ENCODE measurements at regions not wholly inside any gene's neighbourhood (a gene's known extent, or its start where the extent isn't known, plus 50 kb on each side); places are given as distances from the start of the nearest gene placed in this dataset.
A peak's percentile ranks its signal among the peaks of the same experiment; 100 is the strongest.

GRCh38 chr5:77847814-77848290 is 71.7 kb upstream of the TBCA start:
- Histone ChIP-seq H3K4me3 (ENCODE audit: low read depth in 1 of 2, low read length in 2 of 2) (no peak overlapping the region), H3K27me3 (ENCODE audit: control insufficient read depth in 1 of 2, insufficient read depth in 2 of 2, low read length in 2 of 2) (peaks cover 50 to 77% of the 10 kb centered on the region in 2 donors), H3K9ac (ENCODE audit: low read depth in 1 of 2, low read length in 2 of 2) (no peak overlapping the region), H3K4me1 (ENCODE audit: control insufficient read depth in 1 of 2, insufficient read depth in 2 of 2, low read length in 2 of 2) (peaks cover 17 to 24% of the 10 kb centered on the region in 2 donors), H3K36me3 (ENCODE audit: control insufficient read depth in 1 of 2, insufficient read depth in 2 of 2, low read length in 2 of 2) (no peaks in the 10 kb centered on the region), H3K9me3 (ENCODE audit: control insufficient read depth in 1 of 2, low read length in 2 of 2) (no peaks in the 10 kb centered on the region), H3K27ac (ENCODE audit: low read depth, low read length) (no peak overlapping the region)

DNA sequence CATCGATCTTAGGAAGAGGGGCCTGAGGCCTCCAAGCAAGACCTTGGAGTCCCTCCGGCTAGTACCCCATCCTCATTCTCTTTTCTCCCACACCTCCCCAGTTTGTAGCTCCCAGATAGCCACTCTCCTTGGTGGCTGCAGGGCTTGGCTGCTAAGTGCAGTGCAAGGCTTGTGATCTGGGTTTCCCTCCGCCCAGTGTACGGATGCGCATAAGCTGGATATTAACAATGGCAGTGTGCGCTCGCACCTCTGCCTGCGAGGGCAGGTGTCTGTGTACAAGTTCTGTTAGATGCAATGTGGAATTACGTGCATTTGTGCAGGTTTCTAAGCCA is 71.0 kb upstream of the TBCA start:
- Histone ChIP-seq H3K36me3 (ENCODE audit: control insufficient read depth in 1 of 2, insufficient read depth in 2 of 2, low read length in 2 of 2) (no peaks in the 10 kb centered on the region), H3K9me3 (ENCODE audit: control insufficient read depth in 1 of 2, low read length in 2 of 2) (no peaks in the 10 kb centered on the region), H3K4me3 (ENCODE audit: low read depth in 1 of 2, low read length in 2 of 2) (no peak overlapping the region), H3K4me1 (ENCODE audit: control insufficient read depth in 1 of 2, insufficient read depth in 2 of 2, low read length in 2 of 2) (peaks cover 13 to 21% of the 10 kb centered on the region in 2 donors), H3K9ac (ENCODE audit: low read depth in 1 of 2, low read length in 2 of 2) (no peak overlapping the region), H3K27me3 (ENCODE audit: control insufficient read depth in 1 of 2, insufficient read depth in 2 of 2, low read length in 2 of 2) (peaks cover 49 to 75% of the 10 kb centered on the region in 2 donors), H3K27ac (ENCODE audit: low read depth, low read length) (no peak overlapping the region)

- Histone ChIP-seq H3K4me1 (ENCODE audit: control insufficient read depth in 1 of 2, insufficient read depth in 2 of 2, low read length in 2 of 2) (peaks cover 10 to 19% of the 10 kb centered on the region in 2 donors), H3K36me3 (ENCODE audit: control insufficient read depth in 1 of 2, insufficient read depth in 2 of 2, low read length in 2 of 2) (no peaks in the 10 kb centered on the region), H3K9ac (ENCODE audit: low read depth in 1 of 2, low read length in 2 of 2) (no peak overlapping the region), H3K9me3 (ENCODE audit: control insufficient read depth in 1 of 2, low read length in 2 of 2) (no peaks in the 10 kb centered on the region), H3K27ac (ENCODE audit: low read depth, low read length) (no peak overlapping the region), H3K27me3 (ENCODE audit: control insufficient read depth in 1 of 2, insufficient read depth in 2 of 2, low read length in 2 of 2) (peaks cover 51 to 76% of the 10 kb centered on the region in 2 donors), H3K4me3 (ENCODE audit: low read depth in 1 of 2, low read length in 2 of 2) (no peak overlapping the region)
Observed at GRCh38 chr5:77846422-77847128, 70.4 kb upstream of the TBCA start.

DNA sequence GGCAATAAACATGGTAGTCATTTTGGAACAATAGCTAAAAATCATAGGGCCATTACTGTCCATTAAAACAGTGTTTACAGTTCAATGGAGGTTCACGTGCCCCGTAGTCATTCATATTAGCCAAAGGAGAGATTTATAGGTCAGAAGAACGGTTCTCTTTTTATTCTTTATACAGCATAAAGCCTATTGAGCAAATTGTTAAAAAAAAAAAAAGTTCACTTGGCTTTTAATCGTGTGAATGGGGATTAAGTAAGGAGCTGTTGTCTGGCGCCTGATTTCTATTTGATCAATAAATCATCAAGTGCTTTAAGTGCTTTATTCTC is 69.1 kb upstream of the TBCA start:
- Histone ChIP-seq H3K36me3 (ENCODE audit: control insufficient read depth in 1 of 2, insufficient read depth in 2 of 2, low read length in 2 of 2) (no peaks in the 10 kb centered on the region), H3K4me3 (ENCODE audit: low read depth in 1 of 2, low read length in 2 of 2) (no peak overlapping the region), H3K9me3 (ENCODE audit: control insufficient read depth in 1 of 2, low read length in 2 of 2) (no peaks in the 10 kb centered on the region), H3K9ac (ENCODE audit: low read depth in 1 of 2, low read length in 2 of 2) (no peak overlapping the region), H3K27me3 (ENCODE audit: control insufficient read depth in 1 of 2, insufficient read depth in 2 of 2, low read length in 2 of 2) (peaks cover 47 to 77% of the 10 kb centered on the region in 2 donors), H3K4me1 (ENCODE audit: control insufficient read depth in 1 of 2, insufficient read depth in 2 of 2, low read length in 2 of 2) (peaks cover 10 to 12% of the 10 kb centered on the region in 2 donors), H3K27ac (ENCODE audit: low read depth, low read length) (no peak overlapping the region)

DNA sequence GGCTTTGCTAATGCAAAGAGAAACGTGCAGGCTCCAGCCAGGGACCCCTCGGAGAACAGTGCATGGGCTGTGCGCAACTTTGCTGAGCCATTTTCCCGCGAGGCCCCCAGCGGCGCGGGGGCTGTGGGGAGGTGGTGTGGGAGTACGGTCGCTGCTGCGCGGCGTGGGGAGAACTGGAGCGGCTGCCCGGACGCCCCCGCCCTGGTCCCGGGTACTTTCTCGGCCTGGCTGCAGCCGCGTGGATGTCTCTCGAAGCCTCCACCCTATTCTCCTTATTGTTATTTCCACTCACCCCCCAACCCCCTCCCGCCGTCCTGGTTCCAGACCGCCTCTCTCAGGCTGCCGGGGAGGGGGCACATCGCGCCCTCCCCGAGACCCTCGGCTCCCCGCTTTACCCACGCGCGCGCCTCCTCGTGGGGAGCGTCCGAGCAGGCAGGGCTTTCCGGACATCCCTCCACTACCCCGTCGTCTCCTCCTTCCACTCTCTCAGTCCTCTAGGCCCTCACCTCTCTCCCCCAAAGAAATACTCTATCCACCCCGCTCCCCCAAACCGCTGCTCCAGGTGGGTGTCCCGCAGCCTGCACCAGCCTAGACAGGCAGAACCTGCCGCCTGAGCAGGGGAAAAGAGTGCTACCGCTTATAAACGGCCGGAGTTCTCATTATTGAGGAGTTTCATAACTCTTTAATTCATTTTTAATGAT is 68.6 kb upstream of the TBCA start:
- H3K9me3 ChIP-seq (ENCODE audit: control insufficient read depth in 1 of 2, low read length in 2 of 2) = no peaks in the 10 kb centered on the region
- H3K27ac ChIP-seq (ENCODE audit: low read depth, low read length) = no peak overlapping the region
- no peak overlapping the region for H3K9ac ChIP-seq (ENCODE audit: low read depth in 1 of 2, low read length in 2 of 2)
- H3K4me1 ChIP-seq (ENCODE audit: control insufficient read depth in 1 of 2, insufficient read depth in 2 of 2, low read length in 2 of 2) = peaks cover 10 to 12% of the 10 kb centered on the region in 2 donors
- no peaks in the 10 kb centered on the region for H3K36me3 ChIP-seq (ENCODE audit: control insufficient read depth in 1 of 2, insufficient read depth in 2 of 2, low read length in 2 of 2)
- H3K4me3 ChIP-seq (ENCODE audit: low read depth in 1 of 2, low read length in 2 of 2) = peak overlapping the region; percentile 54 to 55
- peaks cover 47 to 77% of the 10 kb centered on the region in 2 donors for H3K27me3 ChIP-seq (ENCODE audit: control insufficient read depth in 1 of 2, insufficient read depth in 2 of 2, low read length in 2 of 2)

DNA sequence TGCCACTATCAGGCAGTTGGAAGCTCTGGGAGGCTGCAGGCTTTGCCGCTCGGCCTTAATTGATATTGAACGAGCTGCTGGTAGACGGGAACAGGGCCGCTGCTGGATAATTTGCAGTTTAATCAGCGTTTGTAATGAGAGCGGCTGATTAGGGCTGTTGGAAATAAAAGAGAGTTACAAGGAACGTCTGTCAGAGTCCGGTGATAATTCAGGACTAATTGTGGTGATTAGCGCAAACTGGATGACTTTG is 68.2 kb upstream of the TBCA start:
- no peak overlapping the region for H3K27ac ChIP-seq (ENCODE audit: low read depth, low read length)
- no peak overlapping the region for H3K9ac ChIP-seq (ENCODE audit: low read depth in 1 of 2, low read length in 2 of 2)
- peaks cover 52 to 80% of the 10 kb centered on the region in 2 donors for H3K27me3 ChIP-seq (ENCODE audit: control insufficient read depth in 1 of 2, insufficient read depth in 2 of 2, low read length in 2 of 2)

DNA sequence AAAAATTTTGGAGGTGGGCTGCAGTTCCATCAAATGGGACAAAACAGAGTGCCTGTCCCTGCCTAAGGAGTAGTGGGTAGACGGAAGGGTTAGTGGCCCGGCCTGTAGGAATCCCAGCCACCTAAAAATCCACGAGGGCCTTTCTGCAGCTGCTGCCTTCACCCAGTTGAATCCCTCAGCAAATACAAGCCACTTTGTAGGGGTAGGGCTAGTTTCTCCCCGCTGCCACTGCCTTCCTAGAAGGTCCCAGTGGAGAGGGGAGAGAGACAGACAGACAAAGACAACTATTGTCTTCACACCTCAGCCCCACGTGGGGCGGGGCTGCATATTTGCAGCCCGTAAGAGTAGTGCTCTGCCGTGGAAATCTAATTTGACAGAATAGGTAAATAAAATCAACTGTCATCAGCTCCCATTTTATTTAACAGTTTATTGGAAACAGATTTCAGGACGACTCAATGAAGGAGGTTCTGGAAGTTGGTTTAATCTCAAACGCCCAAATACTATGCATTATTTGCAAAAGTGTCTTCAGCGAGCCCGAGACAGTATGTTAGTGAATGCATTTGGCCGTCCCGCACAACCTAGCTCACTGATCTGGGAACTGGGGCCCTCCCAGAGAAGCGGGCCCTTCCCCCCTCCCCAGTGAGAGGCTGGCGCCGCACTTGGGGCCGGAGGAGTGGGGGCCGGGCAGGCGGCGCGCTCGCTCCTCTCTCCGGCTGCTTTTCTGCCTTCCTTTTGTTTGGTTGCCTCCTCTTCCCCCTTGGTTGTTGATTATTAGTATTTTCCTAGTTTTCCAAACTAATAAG is 67.6 kb upstream of the TBCA start:
- H3K27me3 ChIP-seq (ENCODE audit: control insufficient read depth in 1 of 2, insufficient read depth in 2 of 2, low read length in 2 of 2) = peaks cover 53 to 83% of the 10 kb centered on the region in 2 donors
- peak overlapping the region; percentile 54 to 55 for H3K4me3 ChIP-seq (ENCODE audit: low read depth in 1 of 2, low read length in 2 of 2)
- no peaks in the 10 kb centered on the region for H3K36me3 ChIP-seq (ENCODE audit: control insufficient read depth in 1 of 2, insufficient read depth in 2 of 2, low read length in 2 of 2)
- H3K9ac ChIP-seq (ENCODE audit: low read depth in 1 of 2, low read length in 2 of 2) = no peak overlapping the region
- peaks cover 10 to 12% of the 10 kb centered on the region in 2 donors for H3K4me1 ChIP-seq (ENCODE audit: control insufficient read depth in 1 of 2, insufficient read depth in 2 of 2, low read length in 2 of 2)
- no peak overlapping the region for H3K27ac ChIP-seq (ENCODE audit: low read depth, low read length)
- H3K9me3 ChIP-seq (ENCODE audit: control insufficient read depth in 1 of 2, low read length in 2 of 2) = no peaks in the 10 kb centered on the region

More for the DNA sequence above, 68.2 kb upstream of the TBCA start:
- no peaks in the 10 kb centered on the region for H3K9me3 ChIP-seq (ENCODE audit: control insufficient read depth in 1 of 2, low read length in 2 of 2)
- peaks cover 10 to 12% of the 10 kb centered on the region in 2 donors for H3K4me1 ChIP-seq (ENCODE audit: control insufficient read depth in 1 of 2, insufficient read depth in 2 of 2, low read length in 2 of 2)
- H3K4me3 ChIP-seq (ENCODE audit: low read depth in 1 of 2, low read length in 2 of 2) = peak overlapping the region; percentile 54 to 55
- no peaks in the 10 kb centered on the region for H3K36me3 ChIP-seq (ENCODE audit: control insufficient read depth in 1 of 2, insufficient read depth in 2 of 2, low read length in 2 of 2)

DNA sequence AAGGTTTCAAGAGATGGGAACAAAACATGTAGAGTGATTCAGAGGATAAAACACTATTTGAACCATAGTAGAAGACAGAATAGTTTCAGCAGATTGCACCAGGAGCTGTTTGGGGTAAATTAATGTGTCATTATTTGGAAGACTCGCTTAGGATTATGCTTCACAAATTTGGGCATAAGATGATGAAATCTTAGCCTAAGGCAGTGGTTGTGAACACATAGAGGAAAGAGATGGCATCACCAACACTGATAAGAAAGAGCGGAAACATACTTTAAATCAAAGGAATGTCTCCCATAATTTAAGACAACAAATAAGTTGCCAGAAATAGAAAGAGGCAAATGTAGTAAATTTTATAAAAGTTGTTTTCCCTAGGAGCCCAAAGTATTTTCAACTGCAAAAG is 66.1 kb upstream of the TBCA start:
- Histone ChIP-seq H3K9ac (ENCODE audit: low read depth in 1 of 2, low read length in 2 of 2) (no peak overlapping the region), H3K4me1 (ENCODE audit: control insufficient read depth in 1 of 2, insufficient read depth in 2 of 2, low read length in 2 of 2) (peaks cover 10 to 12% of the 10 kb centered on the region in 2 donors), H3K27me3 (ENCODE audit: control insufficient read depth in 1 of 2, insufficient read depth in 2 of 2, low read length in 2 of 2) (peaks cover 51 to 71% of the 10 kb centered on the region in 2 donors), H3K36me3 (ENCODE audit: control insufficient read depth in 1 of 2, insufficient read depth in 2 of 2, low read length in 2 of 2) (no peaks in the 10 kb centered on the region), H3K27ac (ENCODE audit: low read depth, low read length) (no peak overlapping the region), H3K4me3 (ENCODE audit: low read depth in 1 of 2, low read length in 2 of 2) (no peak overlapping the region), H3K9me3 (ENCODE audit: control insufficient read depth in 1 of 2, low read length in 2 of 2) (no peaks in the 10 kb centered on the region)

- Histone ChIP-seq H3K4me1 (ENCODE audit: control insufficient read depth in 1 of 2, insufficient read depth in 2 of 2, low read length in 2 of 2) (peaks cover 10 to 12% of the 10 kb centered on the region in 2 donors), H3K9me3 (ENCODE audit: control insufficient read depth in 1 of 2, low read length in 2 of 2) (no peaks in the 10 kb centered on the region), H3K27me3 (ENCODE audit: control insufficient read depth in 1 of 2, insufficient read depth in 2 of 2, low read length in 2 of 2) (peaks cover 44 to 65% of the 10 kb centered on the region in 2 donors), H3K9ac (ENCODE audit: low read depth in 1 of 2, low read length in 2 of 2) (no peak overlapping the region), H3K27ac (ENCODE audit: low read depth, low read length) (no peak overlapping the region), H3K36me3 (ENCODE audit: control insufficient read depth in 1 of 2, insufficient read depth in 2 of 2, low read length in 2 of 2) (no peaks in the 10 kb centered on the region), H3K4me3 (ENCODE audit: low read depth in 1 of 2, low read length in 2 of 2) (no peak overlapping the region)
Observed at GRCh38 chr5:77841616-77842015, 65.5 kb upstream of the TBCA start.

DNA sequence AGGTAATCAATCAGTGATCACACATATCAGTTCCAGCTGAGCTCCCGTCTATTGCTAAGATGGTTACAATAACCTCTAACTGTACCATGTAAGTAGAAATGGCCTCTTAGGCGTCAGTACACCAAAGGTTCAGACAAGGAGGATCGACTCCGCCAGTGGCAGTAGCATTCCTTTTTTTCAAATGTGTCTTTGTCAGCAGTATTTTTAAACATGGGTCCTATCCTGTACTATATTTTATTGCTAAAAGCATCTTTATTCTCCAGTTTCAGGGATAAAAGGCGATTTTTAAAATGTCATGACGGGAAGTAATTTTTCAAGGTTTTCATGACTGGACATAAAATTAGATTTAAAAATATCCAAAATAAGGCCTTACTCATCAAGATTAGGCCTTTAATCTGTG is 64.8 kb upstream of the TBCA start:
- H3K27me3 ChIP-seq (ENCODE audit: control insufficient read depth in 1 of 2, insufficient read depth in 2 of 2, low read length in 2 of 2) = peaks cover 40 to 59% of the 10 kb centered on the region in 2 donors
- H3K4me1 ChIP-seq (ENCODE audit: control insufficient read depth in 1 of 2, insufficient read depth in 2 of 2, low read length in 2 of 2) = peaks cover 10 to 12% of the 10 kb centered on the region in 2 donors
- H3K9me3 ChIP-seq (ENCODE audit: control insufficient read depth in 1 of 2, low read length in 2 of 2) = no peaks in the 10 kb centered on the region
- no peak overlapping the region for H3K27ac ChIP-seq (ENCODE audit: low read depth, low read length)
- no peaks in the 10 kb centered on the region for H3K36me3 ChIP-seq (ENCODE audit: control insufficient read depth in 1 of 2, insufficient read depth in 2 of 2, low read length in 2 of 2)
- no peak overlapping the region for H3K4me3 ChIP-seq (ENCODE audit: low read depth in 1 of 2, low read length in 2 of 2)
- H3K9ac ChIP-seq (ENCODE audit: low read depth in 1 of 2, low read length in 2 of 2) = no peak overlapping the region

Data from duodenal mucosa (tissue), 2 donors.